Adrenal gland (tissue), 9 donors: ENCODE measurements at regions not wholly inside any gene's neighbourhood (a gene's known extent, or its start where the extent isn't known, plus 50 kb on each side); places are given as distances from the start of the nearest gene placed in this dataset.

Source experiments
- DNase-seq, 7 donors: peaks; one replicate each; pipeline ENCODE4 v3.0.0-alpha.2; 2019 to 2020
- H3K27ac ChIP-seq, 5 donors: fragments of 200-600 bp; sonication (generic) in 4 of 5; 1 replicate in 3 of 5; 2 replicates in 2 of 5; pipeline versions ENCODE4 v1.5.1 to v1.8.0; 2016 to 2020; ENCODE audit warnings: mild to moderate bottlenecking in 1 of 5
- H3K27me3 ChIP-seq: fragments of 200-600 bp; 2 replicates; pipeline ENCODE4 v1.8.0; 2021
- H3K36me3 ChIP-seq, 2 donors: fragments of 200-600 bp; replicated peaks in 1 of 2; 1 replicate in 1 of 2; 2 replicates in 1 of 2; pipeline versions ENCODE4 v1.5.1 to v1.8.0; 2018 to 2022
- H3K4me1 ChIP-seq, 2 donors: fragments of 200-600 bp; replicated peaks in 1 of 2; 1 replicate in 1 of 2; 2 replicates in 1 of 2; pipeline versions ENCODE4 v1.5.1 to v1.8.0; 2018 to 2021
- H3K4me3 ChIP-seq, 4 donors: fragments of 200-600 bp; sonication (generic) in 3 of 4; one replicate each; pipeline ENCODE4 v1.5.1; 2016 to 2018
- H3K9me3 ChIP-seq, 3 donors: fragments of 200-600 bp; sonication (generic) in 1 of 3; replicated peaks in 1 of 3; 1 replicate in 2 of 3; 2 replicates in 1 of 3; pipeline versions ENCODE4 v1.5.1 to v1.8.0; 2016 to 2021
- CTCF ChIP-seq, 6 experiments: fragments of 450-650 bp in 4 of 6; fragments of 200-600 bp in 2 of 6; sonication (generic) in 1 of 6; IDR thresholded peaks; 1 replicate in 5 of 6; 2 replicates in 1 of 6; pipeline versions ENCODE4 v1.5.1 to v1.8.0; 2016 to 2021; ENCODE audit warnings: antibody characterized with exemption in 6 of 6, mild to moderate bottlenecking in 2 of 6, moderate library complexity in 1 of 6
- POLR2A ChIP-seq, 2 donors: fragments of 450-650 bp; IDR thresholded peaks; one replicate each; pipeline ENCODE4 v1.6.1; 2017; ENCODE audit warnings: antibody characterized with exemption in 2 of 2, mild to moderate bottlenecking in 2 of 2, moderate library complexity in 1 of 2
- WGBS, 4 donors: extraction: QIAGEN DNeasy Blood & Tissue Kit in 2 of 4; methylation state at CpG; one replicate each; pipeline versions ENCODE4 v1.1.5 to v1.1.7; 2013 to 2017; 5-methylcytosine and 5-hydroxymethylcytosine counted together
- intact Hi-C, 2 donors: fragments of 100-400 bp; cut with DNase I; formaldehyde crosslinking; loops; one replicate each; pipeline versions ENCODE4 v1.14.1 to v1.15.0; 2022 to 2023
- donor health status: healthy with polysubstance abuse.
- donor health status: Bipolar disorder and iron deficiency.
- donor health status: DM: yes; HTN: yes; CAD: no.
- donor health status: DM: no; HTN: no; CAD: no.
- donor health status: DM: no; HTN: no; CAD: no.

GRCh38 chr4:138964716-138965426 is 50.7 kb upstream of the NOCT start:
- no peaks in the 10 kb centered on the region for H3K9me3 ChIP-seq
- H3K4me1 ChIP-seq: no peaks in the 10 kb centered on the region
- H3K27ac ChIP-seq: no peak overlapping the region
- TF ChIP-seq CTCF (IDR thresholded peaks at IDR 0.05) (no peak), POLR2A (IDR thresholded peaks at IDR 0.05) (no peak)
- no peak for DNase-seq
- 87 to 91% (median 90%) methylated on average over 8 of the region's 8 CpGs for WGBS, 4 donors
- intact Hi-C loops: no loop called here
- no peaks in the 10 kb centered on the region for H3K27me3 ChIP-seq
- H3K36me3 ChIP-seq: no peaks in the 10 kb centered on the region
- H3K4me3 ChIP-seq: no peak overlapping the region

- Histone ChIP-seq H3K27me3 (no peaks in the 10 kb centered on the region), H3K27ac (no peak overlapping the region), H3K36me3 (no peaks in the 10 kb centered on the region), H3K4me1 (no peaks in the 10 kb centered on the region), H3K9me3 (no peaks in the 10 kb centered on the region), H3K4me3 (no peak overlapping the region)
- no peak for TF ChIP-seq CTCF (IDR thresholded peaks at IDR 0.05)
- TF ChIP-seq POLR2A (IDR thresholded peaks at IDR 0.05): no peak
- DNase-seq: no peak
- 56 to 71% (median 57%) methylated on average over 3 to 4 of the region's 4 CpGs for WGBS, 4 donors
- intact Hi-C loops: no loop called here
Observed at GRCh38 chr4:138963412-138963811, 52.2 kb upstream of the NOCT start.

GRCh38 chr4:138961664-138962063 is 53.9 kb upstream of the NOCT start:
- Histone ChIP-seq H3K27me3 (no peaks in the 10 kb centered on the region), H3K4me1 (no peaks in the 10 kb centered on the region), H3K27ac (no peak overlapping the region), H3K4me3 (no peak overlapping the region), H3K36me3 (no peaks in the 10 kb centered on the region), H3K9me3 (no peaks in the 10 kb centered on the region)
- 71 to 91% (median 87%) methylated on average over 1 of the region's 1 CpG for WGBS, 4 donors
- no peak for DNase-seq
- intact Hi-C loops: no loop called here
- TF ChIP-seq POLR2A (IDR thresholded peaks at IDR 0.05) (no peak), CTCF (IDR thresholded peaks at IDR 0.05) (no peak)

- 87 to 94% (median 91%) methylated on average over 5 of the region's 5 CpGs for WGBS, 4 donors
- H3K36me3 ChIP-seq: no peaks in the 10 kb centered on the region
- no peak for DNase-seq
- no peaks in the 10 kb centered on the region for H3K9me3 ChIP-seq
- no peaks in the 10 kb centered on the region for H3K27me3 ChIP-seq
- no peak for TF ChIP-seq CTCF (IDR thresholded peaks at IDR 0.05)
- no peak for TF ChIP-seq POLR2A (IDR thresholded peaks at IDR 0.05)
- H3K4me3 ChIP-seq: no peak overlapping the region
- H3K27ac ChIP-seq: no peak overlapping the region
- no peaks in the 10 kb centered on the region for H3K4me1 ChIP-seq
- intact Hi-C loops: no loop called here
Observed at GRCh38 chr4:138961129-138961528, 54.5 kb upstream of the NOCT start.
